Endothelial cell (in vitro differentiated cells): ENCODE measurements at regions not wholly inside any gene's neighbourhood (a gene's known extent, or its start where the extent isn't known, plus 50 kb on each side); places are given as distances from the start of the nearest gene placed in this dataset.
A peak's percentile ranks its signal among the peaks of the same experiment; 100 is the strongest.
"Not testable (repeated sequence)": the region's sequence is repeated elsewhere in the genome, so short reads cannot be mapped to it uniquely, and the experiment has no call there.

Experiments
- DNase-seq: peaks from one replicate; pipeline ENCODE4 v3.0.0; 2021; ENCODE audit warnings: low spot score
- H3K27ac Mint-ChIP-seq: one replicate; pipeline ENCODE4 v1.8.0; 2021; ENCODE audit warnings: mixed read lengths, inconsistent platforms; ENCODE audit not compliant: unreplicated experiment
- H3K27me3 Mint-ChIP-seq: one replicate; pipeline ENCODE4 v1.8.0; 2021; ENCODE audit warnings: mild to moderate bottlenecking, moderate library complexity, mixed read lengths, inconsistent platforms; ENCODE audit not compliant: unreplicated experiment
- H3K36me3 Mint-ChIP-seq: one replicate; pipeline ENCODE4 v1.8.0; 2021; ENCODE audit warnings: mild to moderate bottlenecking, low read depth, mixed read lengths, inconsistent platforms; ENCODE audit not compliant: unreplicated experiment
- H3K4me1 Mint-ChIP-seq: one replicate; pipeline ENCODE4 v1.8.0; 2021; ENCODE audit warnings: mild to moderate bottlenecking, mixed read lengths, inconsistent platforms; ENCODE audit not compliant: unreplicated experiment
- H3K4me3 Mint-ChIP-seq: one replicate; pipeline ENCODE4 v1.8.0; 2021; ENCODE audit warnings: mild to moderate bottlenecking, mixed read lengths, inconsistent platforms; ENCODE audit not compliant: unreplicated experiment
- H3K9me3 Mint-ChIP-seq: one replicate; pipeline ENCODE4 v1.8.0; 2021; ENCODE audit warnings: mixed read lengths, inconsistent platforms; ENCODE audit not compliant: unreplicated experiment
- CTCF ChIP-seq: fragments of 200-600 bp; sonication (generic); IDR thresholded peaks from one replicate; pipeline ENCODE4 v1.5.0; 2021; ENCODE audit warnings: antibody characterized with exemption; ENCODE audit not compliant: unreplicated experiment

DNA sequence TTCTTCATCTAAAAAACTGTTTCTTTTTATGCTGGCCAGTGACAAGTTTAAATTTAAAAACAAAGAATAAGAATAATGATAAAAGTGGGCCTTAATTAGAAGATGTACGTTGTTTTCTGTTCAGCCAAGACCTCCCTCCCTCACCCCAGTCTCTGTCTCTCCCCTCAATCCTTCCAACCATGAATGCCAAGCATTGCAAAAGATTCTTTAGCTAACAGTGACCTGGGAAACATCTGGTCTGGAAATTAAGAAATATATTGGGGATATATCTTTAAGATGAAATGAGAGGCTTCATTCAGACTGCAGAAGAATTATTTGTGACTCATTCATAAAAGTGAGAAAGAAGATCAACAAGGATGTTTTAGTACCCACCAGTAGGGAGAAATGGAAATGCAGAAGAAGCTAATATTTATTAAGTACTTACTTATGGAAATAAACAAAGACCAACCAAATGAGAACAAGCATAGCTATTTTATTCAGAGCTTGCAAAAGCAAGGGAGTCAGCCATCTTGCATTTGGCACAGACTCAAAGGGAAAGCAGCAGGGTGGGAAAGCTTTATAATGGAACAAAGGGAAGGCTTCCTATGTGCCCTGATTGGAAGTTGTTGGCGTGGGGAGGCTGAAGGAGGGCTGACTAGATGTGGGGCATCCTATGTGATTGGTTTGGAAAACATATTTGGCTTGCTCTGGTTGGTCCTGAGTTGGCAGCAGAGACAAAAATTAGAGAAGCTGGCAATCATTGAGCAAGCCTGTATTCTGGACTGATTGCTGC is 595.4 kb upstream of the GHITM start:
- Mint-ChIP-seq H3K9me3 (no peaks in the 10 kb centered on the region), H3K4me3 (no peak overlapping the region), H3K27me3 (peaks cover 2% of the 10 kb centered on the region), H3K4me1 (peaks cover 29% of the 10 kb centered on the region), H3K36me3 (peaks cover 3% of the 10 kb centered on the region), H3K27ac (peak overlapping the region; percentile 23)
- DNase-seq, result no peak
- TF ChIP-seq CTCF, result no peak

DNA sequence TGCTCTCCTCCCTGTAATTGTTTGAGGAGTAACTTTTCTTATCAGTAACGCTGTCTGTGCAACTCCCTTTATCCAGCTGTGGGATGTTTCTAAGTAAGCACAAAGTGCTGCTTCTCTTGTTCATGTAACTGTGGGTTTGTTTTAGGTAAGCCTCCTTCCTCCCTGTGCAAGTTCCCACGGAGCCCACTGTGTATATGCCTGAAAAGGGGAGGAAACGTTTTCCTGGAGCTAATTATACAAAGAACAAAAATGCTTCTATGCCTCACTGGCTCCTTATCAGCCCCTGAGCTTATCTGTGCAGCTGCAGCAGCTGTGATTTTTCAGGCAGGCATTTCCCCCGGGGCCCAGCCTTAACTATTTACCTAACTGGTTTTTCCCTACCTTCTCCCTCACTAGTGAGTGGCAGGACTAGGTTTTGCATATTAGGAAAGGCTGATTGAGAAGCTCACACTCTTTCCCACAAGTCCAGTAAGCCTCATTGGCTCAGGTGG is 593.4 kb upstream of the GHITM start:
- H3K4me3 Mint-ChIP-seq, result no peak overlapping the region
- peak overlapping the region; percentile 86 for H3K27ac Mint-ChIP-seq
- DNase-seq, result peak; percentile 36
- peaks cover 18% of the 10 kb centered on the region for H3K4me1 Mint-ChIP-seq
- H3K9me3 Mint-ChIP-seq, result no peaks in the 10 kb centered on the region
- TF ChIP-seq CTCF, result no peak
- peaks cover 3% of the 10 kb centered on the region for H3K36me3 Mint-ChIP-seq
- H3K27me3 Mint-ChIP-seq, result peaks cover 2% of the 10 kb centered on the region

GRCh38 chr10:83551190-83551589 is 588.1 kb upstream of the GHITM start:
- not testable (repeated sequence) for H3K36me3 Mint-ChIP-seq, H3K27ac Mint-ChIP-seq, H3K9me3 Mint-ChIP-seq, DNase-seq, H3K27me3 Mint-ChIP-seq, H3K4me3 Mint-ChIP-seq, H3K4me1 Mint-ChIP-seq

DNA sequence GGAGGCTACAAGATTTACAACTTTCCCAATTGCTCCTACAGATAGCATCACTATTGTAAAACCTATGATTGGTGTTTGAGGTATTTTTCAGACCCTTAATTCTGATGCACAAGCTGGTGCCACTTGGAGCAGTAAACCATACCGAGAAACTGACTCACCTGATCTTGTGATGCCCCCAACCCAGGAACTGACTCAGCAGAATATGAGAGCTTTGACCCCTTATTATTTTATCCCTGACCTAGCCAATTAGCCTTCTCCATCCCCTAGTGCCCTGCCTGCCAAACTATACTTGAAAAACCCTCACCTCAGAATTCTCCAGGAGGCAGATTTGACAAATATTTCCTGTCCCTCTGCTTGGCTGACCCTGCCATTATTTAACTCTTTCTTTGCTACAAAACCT is 585.9 kb upstream of the GHITM start:
- no peak overlapping the region for H3K4me3 Mint-ChIP-seq
- no peak for DNase-seq
- H3K36me3 Mint-ChIP-seq, result peaks cover 6% of the 10 kb centered on the region
- peaks cover 2% of the 10 kb centered on the region for H3K27me3 Mint-ChIP-seq
- peaks cover 3% of the 10 kb centered on the region for H3K4me1 Mint-ChIP-seq
- H3K9me3 Mint-ChIP-seq, result no peaks in the 10 kb centered on the region
- no peak for TF ChIP-seq CTCF
- no peak overlapping the region for H3K27ac Mint-ChIP-seq

GRCh38 chr10:83555264-83555663 is 584.0 kb upstream of the GHITM start:
- Mint-ChIP-seq H3K27ac (no peak overlapping the region), H3K9me3 (no peaks in the 10 kb centered on the region), H3K4me1 (peaks cover 3% of the 10 kb centered on the region), H3K4me3 (no peak overlapping the region), H3K27me3 (no peaks in the 10 kb centered on the region), H3K36me3 (peaks cover 6% of the 10 kb centered on the region)
- no peak for TF ChIP-seq CTCF
- DNase-seq, result no peak
